Stimulated activated CD8-positive, alpha-beta memory T cell treated with anti-CD3 and anti-CD28 coated beads, Interleukin-4, amount 100 ng/mL, for 48 hours (primary cell): ENCODE measurements at regions not wholly inside any gene's neighbourhood (a gene's known extent, or its start where the extent isn't known, plus 50 kb on each side); places are given as distances from the start of the nearest gene placed in this dataset.
A peak's percentile ranks its signal among the peaks of the same experiment; 100 is the strongest.

Source experiments
- DNase-seq: peaks from one replicate; pipeline ENCODE4 v3.0.0-alpha.2; 2020

DNA sequence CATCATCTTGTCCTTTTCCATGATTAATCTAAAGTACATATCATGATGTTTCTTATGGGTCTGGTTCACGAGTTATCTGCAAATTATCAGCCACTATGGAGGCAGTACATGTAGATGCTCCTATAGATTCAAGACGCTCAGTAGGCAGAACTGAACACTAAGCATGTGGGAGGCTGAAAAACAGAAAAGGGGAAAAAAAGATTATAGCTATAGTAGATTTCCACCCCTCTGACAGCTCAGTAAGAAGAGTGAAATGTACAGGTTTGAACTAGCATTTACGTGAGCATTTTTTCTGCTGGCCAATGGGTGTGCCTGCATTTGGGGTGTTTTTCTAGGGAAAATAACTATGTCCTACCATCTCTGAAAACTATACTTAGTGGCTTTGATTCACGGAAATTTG, 308.9 kb downstream of the ZEB2 start:
- DNase-seq, result no peak

DNA sequence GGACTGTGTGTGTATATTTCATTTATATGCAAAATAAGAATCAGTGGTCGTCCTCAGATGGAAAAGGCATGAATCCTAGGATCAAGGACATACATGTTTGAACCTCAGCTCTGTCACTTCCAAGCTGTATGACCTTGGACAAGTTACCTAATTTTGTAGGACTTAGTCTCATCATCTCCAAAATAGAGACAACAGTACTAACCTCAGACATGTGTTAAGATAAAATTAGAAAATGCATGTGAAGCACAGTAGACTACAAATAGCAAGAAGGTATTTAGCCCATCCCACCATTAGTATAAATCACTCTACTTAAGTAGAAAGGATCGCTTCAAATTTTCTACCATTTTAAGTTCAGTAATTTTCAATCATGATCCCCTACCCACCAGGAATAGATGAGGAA, 309.8 kb downstream of the ZEB2 start:
- DNase-seq, result no peak

DNA sequence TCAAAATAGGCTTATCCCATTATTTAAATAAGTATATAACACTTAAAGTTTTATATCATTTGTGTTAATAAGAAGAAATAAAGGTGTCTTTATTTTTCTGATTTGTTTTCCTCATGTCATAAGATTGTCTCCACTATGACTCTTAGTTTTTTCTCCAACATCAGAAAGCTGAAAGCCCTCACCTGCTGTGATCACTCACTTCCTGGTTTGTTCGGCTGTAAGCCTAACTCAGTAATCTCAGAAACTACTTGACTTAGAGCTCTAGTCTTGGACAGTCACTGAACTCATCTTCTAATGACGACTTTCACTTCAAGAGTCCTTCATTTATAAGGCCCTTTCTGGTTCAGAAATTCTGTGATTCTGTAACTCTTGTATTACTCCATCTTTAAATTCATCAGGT, 311.0 kb downstream of the ZEB2 start:
- DNase-seq, result no peak

DNA sequence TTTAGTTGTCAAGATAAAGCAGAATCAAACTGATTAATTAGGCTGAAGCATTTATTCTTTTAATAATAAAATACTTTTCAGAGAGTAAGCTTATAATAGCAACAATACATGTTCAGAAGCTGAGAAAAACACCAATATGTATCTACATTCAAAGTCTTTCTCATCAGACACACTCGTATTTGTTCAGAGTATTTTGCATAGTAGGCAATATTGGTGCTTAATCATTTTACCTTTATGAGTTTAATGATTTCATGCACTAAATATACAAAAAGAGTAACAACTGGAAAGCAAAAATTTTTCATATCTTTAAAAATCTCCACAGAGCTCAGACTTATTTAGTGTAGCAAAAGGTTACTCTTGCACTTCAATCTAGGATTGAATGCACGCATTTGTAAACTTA, 313.9 kb downstream of the ZEB2 start:
- no peak for DNase-seq

DNA sequence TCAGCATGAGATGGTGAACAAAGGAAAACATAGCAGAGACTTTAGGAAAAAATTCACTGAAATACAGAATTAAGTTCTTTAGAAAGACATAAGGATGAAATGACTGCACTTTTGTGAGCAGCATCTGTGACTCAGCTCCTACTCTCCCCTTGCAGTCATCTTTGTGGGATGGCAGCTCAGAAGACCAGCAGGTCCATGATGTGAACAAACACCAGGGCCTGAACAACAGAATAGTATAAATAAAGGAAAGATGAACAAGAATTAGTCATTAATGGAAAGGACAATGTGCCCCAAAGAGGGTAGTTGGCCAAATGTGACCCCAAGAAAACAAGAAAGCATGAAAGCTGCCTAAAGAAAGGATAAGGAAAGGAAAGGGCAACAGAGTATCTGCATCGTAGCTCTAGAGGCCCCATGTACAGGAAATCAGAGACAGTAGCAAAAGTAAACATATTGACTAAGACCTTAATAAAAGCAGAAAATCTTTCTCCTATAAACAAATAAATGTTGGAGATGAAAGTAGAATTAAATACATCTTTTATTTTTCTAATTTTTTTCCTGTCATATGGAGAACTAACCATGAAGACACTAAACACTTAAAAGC, 318.0 kb downstream of the ZEB2 start:
- DNase-seq, result no peak

DNA sequence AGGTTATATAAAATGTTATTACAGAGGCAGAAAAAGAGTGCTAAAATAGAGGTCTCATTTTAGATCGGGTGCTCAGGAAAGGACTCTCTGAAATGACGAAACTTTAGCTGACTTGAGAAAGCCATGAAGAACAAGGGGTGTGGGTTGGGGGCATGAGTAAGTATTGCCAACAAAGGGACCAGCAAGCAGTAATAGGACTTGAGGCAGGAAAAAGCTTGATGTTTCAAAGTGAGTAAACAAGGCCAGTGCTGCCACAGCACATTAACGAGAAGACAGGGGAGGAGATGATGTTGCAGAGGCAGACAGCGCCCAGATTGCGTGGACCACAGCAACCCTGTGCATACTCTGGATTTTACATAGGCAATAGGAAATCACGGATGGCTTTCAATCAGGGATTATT, 318.8 kb downstream of the ZEB2 start:
- peak; percentile 52 for DNase-seq

DNA sequence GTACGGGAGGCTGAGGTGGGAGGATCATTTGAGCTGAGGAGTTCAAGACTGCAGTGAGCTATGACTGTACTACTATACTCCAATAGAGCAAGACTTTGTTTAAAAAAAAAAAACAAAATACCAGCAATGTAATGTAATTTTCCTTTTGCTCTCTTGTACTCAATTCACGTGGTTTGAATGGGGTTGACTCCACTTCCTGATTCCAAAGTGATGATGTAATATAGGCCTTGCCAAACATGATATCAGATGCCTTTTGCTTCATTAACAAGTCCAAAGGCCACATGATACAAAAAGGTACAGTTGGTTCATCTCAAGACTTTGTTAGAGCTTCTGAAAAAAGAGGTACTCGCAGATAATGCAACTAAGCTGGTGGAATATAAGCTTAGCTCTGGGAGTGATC, 321.8 kb downstream of the ZEB2 start:
- no peak for DNase-seq

DNA sequence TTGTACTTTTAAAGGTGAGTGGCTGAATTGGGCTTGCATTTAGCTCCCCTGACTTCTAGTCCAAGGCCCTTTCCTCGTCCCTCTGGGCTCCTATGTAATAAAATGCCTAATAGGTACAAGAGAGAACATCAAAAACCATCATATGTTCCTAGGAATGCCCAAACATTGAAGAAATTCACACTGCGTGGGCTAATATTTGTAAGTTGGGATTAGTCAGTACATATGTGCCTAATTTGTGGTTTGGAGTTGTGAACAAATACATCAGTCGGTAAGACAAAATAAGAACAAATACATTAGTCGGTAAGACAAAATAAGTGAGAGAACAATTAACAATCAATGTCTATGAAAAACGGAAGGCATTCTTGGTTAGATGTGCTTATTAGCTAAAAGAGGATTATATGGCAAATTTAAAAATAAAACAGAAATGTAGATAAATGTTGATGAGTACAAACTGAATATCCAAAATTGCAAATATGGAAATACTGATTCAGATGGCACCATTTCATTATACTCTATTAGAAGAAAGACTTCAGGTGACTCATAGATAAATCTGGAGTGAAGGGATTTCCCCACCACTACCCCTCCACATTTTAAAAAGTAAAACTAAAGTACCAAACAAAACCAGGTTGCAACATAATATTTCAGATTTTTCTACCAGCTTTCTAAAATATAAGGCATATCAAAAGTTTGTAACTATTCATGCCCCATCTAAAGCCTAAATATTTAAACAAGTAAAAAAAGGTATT, 325.4 kb downstream of the ZEB2 start:
- no peak for DNase-seq

DNA sequence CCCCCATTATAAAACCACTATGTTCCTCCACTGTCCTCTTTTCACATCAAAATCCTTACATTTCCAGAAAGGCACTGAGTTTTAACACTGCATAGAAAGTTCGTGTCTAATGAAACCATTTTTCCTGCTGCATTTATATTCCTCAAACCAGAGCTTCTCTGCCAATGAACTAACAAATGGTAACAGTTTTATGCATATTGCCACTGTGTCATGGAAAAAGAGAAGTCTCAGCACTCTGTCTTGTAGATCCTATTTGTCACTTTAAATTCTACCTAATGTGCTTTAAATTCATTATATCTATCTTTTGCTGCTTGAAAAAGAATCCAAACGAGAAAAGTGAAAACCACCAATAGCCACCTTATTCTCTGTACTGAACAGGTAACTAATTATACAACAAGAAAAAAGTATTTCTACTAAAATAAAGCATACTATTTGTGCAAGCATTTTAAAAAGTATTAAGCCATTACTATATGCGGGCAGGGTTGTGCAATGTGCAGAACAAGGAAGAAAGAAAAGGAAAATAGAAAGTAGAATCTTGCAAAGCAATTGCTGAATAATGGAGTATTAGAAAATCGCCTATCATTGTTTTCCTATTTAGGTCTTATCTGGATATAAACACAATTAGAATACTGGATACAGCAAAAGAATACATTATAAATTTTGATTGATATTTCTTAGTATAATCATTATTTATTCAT, 328.9 kb downstream of the ZEB2 start:
- no peak for DNase-seq

DNA sequence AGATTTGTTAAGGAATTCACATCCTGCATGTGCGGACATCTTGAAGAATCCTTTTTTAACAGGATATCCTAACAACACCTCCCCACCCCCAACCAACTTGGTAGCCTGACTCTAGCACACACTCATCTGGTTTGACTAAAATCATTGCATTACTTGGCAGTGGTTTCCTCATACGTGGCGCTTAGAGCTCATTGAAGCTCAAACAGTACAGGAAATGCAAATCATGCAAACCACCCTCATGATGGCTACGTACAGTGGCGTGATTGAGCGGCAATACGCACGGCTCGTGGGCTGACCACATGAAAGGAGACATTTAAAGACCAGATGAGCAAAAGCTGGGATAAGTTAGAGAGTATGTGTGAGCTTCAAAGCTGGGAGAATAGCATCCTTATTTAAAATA, 336.2 kb downstream of the ZEB2 start:
- peak; percentile 77 for DNase-seq

DNA sequence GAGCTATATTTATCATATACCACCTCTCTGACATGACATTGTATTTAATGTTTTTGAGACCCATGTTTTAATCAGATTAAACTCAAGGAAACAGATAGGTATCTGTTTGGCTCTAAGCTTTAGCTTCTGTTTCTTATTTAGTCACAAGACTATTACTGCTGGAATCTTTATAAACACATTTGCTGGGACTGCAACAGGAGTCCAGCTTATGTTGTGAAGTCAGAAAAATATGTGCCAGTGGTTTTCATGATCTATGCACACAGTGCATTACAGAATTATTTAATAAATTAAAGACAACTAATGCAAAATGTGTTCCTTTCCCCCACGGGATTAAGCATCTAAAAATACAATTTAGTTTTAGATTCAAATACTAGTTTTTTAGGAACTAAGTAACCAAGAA, 338.9 kb downstream of the ZEB2 start:
- DNase-seq, result no peak

DNA sequence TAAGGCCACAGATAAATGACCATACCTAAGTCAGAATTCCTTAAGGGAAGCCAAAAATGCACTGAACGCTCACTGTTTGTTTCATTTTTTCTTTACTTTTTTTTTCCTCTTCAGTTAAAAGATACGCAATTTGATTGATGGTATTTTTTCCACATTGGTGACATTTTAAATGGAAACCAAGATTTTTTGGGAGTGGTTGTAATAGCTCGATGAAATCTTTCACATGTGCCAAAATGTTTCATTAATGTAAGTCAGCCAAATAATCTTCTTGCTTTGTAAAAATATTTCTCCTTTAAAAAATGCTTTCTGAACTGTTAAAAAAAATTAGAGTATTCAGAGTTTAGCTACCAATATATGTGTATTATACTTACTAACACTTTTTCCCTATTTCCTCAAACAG, 339.8 kb downstream of the ZEB2 start:
- no peak for DNase-seq

DNA sequence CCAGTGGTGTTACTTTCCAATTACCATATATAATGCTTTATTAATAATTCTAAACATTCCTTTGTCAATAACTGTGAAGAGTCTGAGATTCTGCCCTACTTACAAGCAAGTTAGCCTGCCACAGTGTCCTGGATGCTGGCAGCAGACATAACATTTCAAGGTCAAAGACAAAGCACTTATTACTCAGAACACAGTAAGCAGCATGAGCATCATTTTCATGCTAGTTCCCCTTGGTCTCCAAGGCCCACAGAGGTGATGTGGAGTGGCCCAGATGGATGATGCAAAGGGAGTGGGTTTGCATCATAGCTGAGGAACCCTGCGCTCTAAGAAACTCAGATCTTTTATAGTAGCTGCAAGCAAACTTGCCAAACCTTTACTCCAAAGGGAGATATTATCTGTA, 349.7 kb downstream of the ZEB2 start:
- DNase-seq, result no peak

DNA sequence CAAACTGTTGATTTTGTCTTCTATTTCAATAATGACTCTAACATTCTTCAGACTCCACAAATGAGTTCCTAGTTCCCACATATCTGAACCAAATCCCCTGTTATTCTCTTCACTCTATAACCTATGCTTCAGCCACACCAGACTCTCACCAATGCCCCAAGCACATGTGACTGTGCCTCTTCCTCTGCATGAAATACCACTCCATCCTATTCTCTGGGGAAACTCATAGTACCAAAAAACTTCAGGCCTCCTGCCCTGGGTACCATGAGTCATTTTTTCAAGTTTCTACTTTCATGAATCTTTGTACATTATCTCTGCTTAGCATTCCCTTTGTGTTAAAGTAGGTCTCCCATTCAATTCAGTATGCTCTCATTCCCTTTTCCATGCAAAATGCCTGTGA, 353.2 kb downstream of the ZEB2 start:
- no peak for DNase-seq

DNA sequence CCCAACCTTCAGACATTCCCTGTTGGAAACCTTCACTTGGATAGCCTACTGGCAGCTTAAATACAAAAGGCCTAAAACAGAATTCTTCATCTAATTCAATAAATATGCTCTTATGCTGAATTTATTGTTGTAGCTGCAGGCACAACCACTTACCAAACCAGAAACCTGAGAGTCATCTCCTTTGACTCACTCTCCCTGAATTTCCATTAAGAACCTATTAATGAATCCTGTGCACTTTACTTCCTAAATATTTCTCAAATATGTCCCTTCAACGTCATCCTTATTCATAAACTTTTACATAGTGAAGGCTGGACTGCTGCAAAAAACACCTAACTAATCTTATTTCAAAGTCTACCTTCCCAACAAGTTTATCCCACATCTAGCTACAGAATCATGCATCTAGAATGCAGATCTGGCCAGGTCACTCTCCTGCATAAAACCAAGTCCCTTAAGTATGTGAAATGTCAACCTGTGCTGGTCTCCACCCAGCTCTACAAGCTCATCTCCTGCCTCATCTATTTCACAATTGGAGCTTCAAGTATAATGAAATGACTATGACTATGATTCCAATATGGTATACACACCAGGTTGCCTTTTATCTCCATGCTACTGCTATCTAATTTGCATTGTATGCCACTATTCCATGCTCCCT, 354.2 kb downstream of the ZEB2 start:
- no peak for DNase-seq

DNA sequence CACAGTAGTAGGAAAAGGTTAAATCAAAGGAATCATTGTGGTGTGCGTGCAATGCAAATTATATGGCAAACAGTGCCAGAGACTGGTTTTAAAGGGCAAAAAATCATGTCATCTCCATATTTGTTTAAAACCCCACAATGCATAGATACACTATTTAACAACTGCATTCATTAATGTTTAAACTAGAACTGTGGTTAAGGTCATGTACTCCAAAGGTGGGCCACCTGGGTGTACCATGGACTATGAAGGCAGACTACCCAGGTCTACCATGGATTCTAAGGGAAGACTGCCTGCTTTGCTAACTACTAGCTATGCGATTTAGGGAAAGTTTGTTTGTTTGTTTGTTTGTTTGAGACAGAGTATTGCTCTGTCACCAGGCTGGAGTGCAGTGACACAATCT, 356.3 kb downstream of the ZEB2 start:
- no peak for DNase-seq

DNA sequence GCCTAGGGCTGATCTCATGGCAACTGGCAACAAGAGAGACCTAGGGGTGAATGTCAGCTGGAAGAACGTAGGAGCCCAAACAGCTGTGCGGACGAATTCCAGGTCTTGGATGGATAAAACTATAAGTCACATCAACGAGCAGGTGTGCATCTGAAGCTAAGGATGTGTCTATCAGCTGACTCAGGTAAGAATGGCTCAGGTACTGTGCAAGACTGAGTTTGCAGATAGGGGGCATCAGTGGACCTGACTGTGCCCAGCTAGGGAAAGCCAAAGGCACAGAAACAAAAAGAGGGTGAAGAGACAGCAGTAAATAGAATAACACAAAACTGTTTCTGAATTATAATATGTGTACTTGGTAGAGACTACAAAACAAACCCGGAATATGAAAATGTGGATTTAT, 357.3 kb downstream of the ZEB2 start:
- peak; percentile 50 for DNase-seq

DNA sequence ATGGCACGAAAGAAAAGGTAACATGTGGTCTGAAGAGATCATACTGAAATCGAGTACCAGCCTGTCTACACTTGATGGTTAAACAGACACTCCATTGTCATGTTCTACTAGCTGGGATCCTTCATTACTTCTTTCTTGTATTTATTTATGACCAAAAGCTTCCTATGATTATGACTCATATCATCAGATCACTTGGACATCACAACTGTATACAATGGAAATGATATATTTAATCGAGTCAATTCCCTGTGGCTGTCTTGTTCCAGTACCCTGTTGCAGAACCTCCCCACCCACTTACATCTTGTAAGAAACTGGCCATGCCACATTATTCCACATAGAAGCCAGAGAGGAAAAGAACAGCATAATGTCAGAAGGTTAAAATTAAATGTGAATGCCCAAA, 358.9 kb downstream of the ZEB2 start:
- no peak for DNase-seq

DNA sequence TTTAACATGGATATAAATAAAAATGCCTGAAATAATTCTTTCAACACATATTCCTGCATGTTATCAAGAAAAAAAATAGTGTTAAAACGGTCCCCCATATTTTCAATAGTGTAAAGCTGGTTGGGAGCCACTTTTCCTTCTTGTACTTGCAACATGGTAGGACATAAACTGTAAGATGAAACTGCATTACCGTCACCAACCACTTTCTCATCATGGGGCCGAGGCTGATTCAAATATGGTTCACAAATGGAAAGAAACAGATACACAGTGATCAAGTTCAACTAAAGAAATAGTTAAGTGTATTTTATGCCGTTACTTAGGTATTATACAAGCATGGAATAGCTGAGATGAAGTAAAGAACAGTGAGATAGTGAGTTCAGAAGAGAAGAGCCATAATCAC, 360.7 kb downstream of the ZEB2 start:
- DNase-seq, result no peak

DNA sequence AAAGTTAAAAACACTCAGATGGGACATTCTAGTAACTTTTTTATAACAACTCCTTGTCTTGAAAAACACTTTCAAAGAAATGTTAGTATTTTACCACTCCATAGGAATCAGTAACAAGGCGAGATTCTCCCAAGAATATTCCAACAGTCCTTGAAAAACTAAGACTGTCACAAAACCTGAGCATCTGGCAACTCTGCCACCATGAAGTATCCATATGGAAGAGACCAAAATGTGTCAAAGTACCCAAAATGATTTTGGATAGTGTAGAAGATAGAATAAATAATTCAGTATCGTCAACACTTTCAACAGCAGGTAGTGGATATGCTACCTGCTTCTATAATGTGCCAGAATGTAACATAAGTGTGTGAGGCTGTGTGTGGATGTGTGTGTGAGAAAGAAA, 361.8 kb downstream of the ZEB2 start:
- DNase-seq, result no peak

DNA sequence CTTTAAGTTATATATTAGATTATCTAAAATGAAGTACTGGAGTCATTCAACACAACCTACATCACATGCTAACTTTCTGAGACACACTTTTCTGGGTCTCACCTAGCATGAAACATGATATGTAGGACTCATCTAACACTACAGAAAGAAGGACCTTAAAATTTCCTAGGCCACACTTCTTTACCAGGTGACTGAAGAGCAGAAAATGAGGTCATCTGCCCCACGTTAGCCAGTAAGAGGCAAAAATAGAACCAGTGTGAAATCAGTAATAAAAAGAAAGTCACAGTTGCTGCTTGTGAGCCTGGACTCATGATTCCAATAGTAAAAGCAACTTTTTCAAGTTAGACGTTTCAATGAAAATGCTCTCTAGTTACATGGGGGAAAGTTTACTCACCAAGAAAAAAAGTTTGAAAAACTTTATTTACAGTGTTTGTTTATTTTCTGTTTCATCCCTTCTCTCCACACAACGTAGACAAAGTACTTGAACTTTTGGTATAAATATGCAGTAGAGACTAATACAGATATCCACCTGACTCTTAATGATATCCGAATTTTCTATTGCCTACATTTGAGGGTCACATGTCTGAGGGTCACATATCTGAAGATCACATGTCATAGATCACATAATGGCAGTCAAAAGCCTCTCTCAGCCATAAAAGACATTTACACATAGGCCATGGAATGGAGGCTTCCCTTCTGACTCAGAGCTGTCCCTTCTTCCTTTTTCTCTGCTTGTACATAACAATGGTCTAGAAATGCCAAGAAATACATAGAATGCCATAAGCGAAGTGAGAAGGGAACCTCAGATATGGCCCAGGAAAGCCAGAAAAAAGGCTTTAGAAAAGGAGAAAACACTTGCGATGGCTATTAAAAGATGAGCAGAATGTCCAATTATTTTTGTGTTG, 362.9 kb downstream of the ZEB2 start:
- no peak for DNase-seq

DNA sequence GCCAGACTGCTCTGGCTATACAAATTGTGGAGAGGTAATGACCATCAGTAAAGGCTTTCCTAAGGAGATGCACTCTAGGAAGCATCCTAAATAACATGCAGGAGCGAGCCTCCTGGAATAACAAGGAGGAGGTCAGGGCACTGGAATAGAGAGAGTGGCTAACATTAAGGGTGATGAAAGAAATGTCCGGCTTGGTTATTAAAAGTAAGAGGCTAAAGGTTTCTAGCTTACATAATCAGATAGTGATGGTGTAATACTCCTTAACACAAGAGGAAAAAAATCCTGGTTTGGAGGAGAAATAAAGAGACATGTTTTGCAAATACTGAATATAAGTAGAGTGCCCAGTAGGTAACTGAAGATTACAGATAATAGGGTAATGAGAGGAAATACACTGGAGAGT, 365.7 kb downstream of the ZEB2 start:
- no peak for DNase-seq

DNA sequence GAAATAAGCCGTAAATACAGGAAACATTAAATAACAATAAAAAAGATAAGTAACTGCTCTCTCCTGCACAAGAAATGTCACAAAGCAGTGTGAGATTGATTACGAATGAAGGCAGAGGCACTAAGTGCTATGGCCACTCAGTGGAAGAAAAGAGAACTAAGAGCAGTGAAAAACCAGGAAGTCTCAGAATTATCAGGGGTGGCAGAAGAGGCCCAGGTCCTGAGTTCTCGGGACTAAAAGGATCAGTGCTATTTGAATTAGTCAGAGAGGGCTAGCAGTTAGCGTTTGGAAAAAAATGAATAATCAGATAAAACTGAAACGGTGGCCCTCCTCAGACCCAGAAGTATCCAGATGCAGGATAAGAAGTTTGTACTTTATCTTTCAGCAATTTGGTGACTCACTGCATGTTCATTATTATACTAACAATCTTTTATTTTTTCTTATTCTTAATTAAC, 367.1 kb downstream of the ZEB2 start:
- no peak for DNase-seq
